ENCODE measurements at regions not wholly inside any gene's neighbourhood (a gene's known extent, or its start where the extent isn't known, plus 50 kb on each side); places are given as distances from the start of the nearest gene placed in this dataset.

- TF ChIP-seq SIN3A (conservative IDR thresholded peaks at IDR 0.05 in 1 of 2, IDR thresholded peaks at IDR 0.05 in 1 of 2; ENCODE audit: low read depth in 1 of 2, low read length in 2 of 2): no peak
Measured at GRCh38 chr18:72651033-72651432, 106.9 kb upstream of the CBLN2 start (continued).

- CTCF ChIA-PET (ENCODE audit: partially characterized antibody): no interaction called here
- Histone ChIP-seq H3K56ac (replicated peaks; ENCODE audit: insufficient read length, low read depth, low read length) (no peak overlapping the region), H2BK20ac (ENCODE audit: low read length) (no peak overlapping the region), H3K27me3 (replicated peaks in 1 of 4; ENCODE audit: control insufficient read depth in 3 of 4, extremely low read depth in 1 of 4, insufficient read depth in 3 of 4, low read length in 3 of 4) (peaks cover 0 to 1% (median 0%) of the 10 kb centered on the region in 4 experiments; a peak in 1 of 7 replicates), H4K91ac (replicated peaks; ENCODE audit: insufficient read length, low read length) (no peak overlapping the region), H4K20me1 (replicated peaks in 1 of 2; ENCODE audit: control insufficient read depth in 1 of 2, insufficient read depth in 2 of 2, low read length in 2 of 2) (no peaks in the 10 kb centered on the region), H3K9ac (replicated peaks in 1 of 4; ENCODE audit: extremely low read depth in 1 of 4, low read depth in 3 of 4, low read length in 3 of 4) (no peak overlapping the region), H2AK5ac (ENCODE audit: low read depth, low read length) (no peak overlapping the region), H3K79me2 (ENCODE audit: control insufficient read depth in 1 of 2, insufficient read depth in 2 of 2, low read length in 2 of 2) (no peaks in the 10 kb centered on the region), H3K79me1 (ENCODE audit: low read depth, low read length) (no peaks in the 10 kb centered on the region), H3K4me3 (ENCODE audit: extremely low read depth in 1 of 4, insufficient read depth in 2 of 4, low read depth in 3 of 4, low read length in 4 of 4) (no peak overlapping the region), H3K4me1 (replicated peaks in 1 of 4; ENCODE audit: control insufficient read depth in 3 of 4, insufficient read depth in 4 of 4, low read length in 3 of 4) (no peaks in the 10 kb centered on the region), H3K9me3 (ENCODE audit: insufficient read depth in 2 of 2, low read depth in 1 of 2, low read length in 1 of 2) (peaks cover 41 to 52% of the 10 kb centered on the region in 2 experiments), H3K23me2 (ENCODE audit: low read depth, low read length) (no peaks in the 10 kb centered on the region), H3K23ac (ENCODE audit: insufficient read length) (no peak overlapping the region), H3K4ac (replicated peaks; ENCODE audit: insufficient read length, low read depth, low read length) (no peak overlapping the region), H3K36me3 (ENCODE audit: control insufficient read depth in 2 of 4, insufficient read depth in 4 of 4, low read length in 3 of 4) (no peaks in the 10 kb centered on the region), H4K8ac (ENCODE audit: extremely low read depth, insufficient read depth, low read length) (no peak overlapping the region), H2BK15ac (ENCODE audit: low read length) (no peak overlapping the region), H3K4me2 (ENCODE audit: insufficient read depth in 1 of 2, low read depth in 2 of 2, low read length in 2 of 2) (no peak overlapping the region), H3K27ac (ENCODE audit: low read depth, low read length) (no peak overlapping the region), H2BK5ac (ENCODE audit: low read depth, low read length) (no peak overlapping the region), H2BK120ac (replicated peaks; ENCODE audit: low read depth, low read length) (no peak overlapping the region), H2BK12ac (ENCODE audit: low read depth, low read length) (no peak overlapping the region), H2AFZ (ENCODE audit: low read length) (no peak overlapping the region), H3K14ac (ENCODE audit: insufficient read length) (no peak overlapping the region), H3K18ac (ENCODE audit: extremely low read depth, low read length) (no peak overlapping the region), H4K5ac (ENCODE audit: insufficient read length, low read depth, low read length) (no peak overlapping the region)
- no peak for DNase-seq (ENCODE audit: low read depth in 1 of 2, low spot score in 2 of 2)
- POLR2A ChIA-PET (ENCODE audit: partially characterized antibody): no interaction called here
- FAIRE-seq: no peak
Measured at GRCh38 chr18:72648481-72648960, 104.4 kb upstream of the CBLN2 start.
